H9 (cell line): ENCODE measurements at regions not wholly inside any gene's neighbourhood (a gene's known extent, or its start where the extent isn't known, plus 50 kb on each side); places are given as distances from the start of the nearest gene placed in this dataset.

ENCODE experiments used
- DNase-seq: peaks from one replicate; pipeline ENCODE4 v3.0.0-alpha.2; 2017
- H2AFZ ChIP-seq: one replicate; pipeline ENCODE4 v1.6.1; 2013; ENCODE audit warnings: mild to moderate bottlenecking, low read length, control low read depth, moderate library complexity
- H2AK5ac ChIP-seq: 2 replicates; pipeline ENCODE4 v1.6.1; 2013; ENCODE audit warnings: low read length, control low read depth, mixed read lengths; ENCODE audit not compliant: insufficient read length
- H2BK120ac ChIP-seq: one replicate; pipeline ENCODE4 v1.6.1; 2013; ENCODE audit warnings: low read depth, mild to moderate bottlenecking, low read length, control low read depth, inconsistent platforms; ENCODE audit not compliant: poor library complexity, severe bottlenecking
- H2BK12ac ChIP-seq: 2 replicates; pipeline ENCODE4 v1.6.1; 2013; ENCODE audit warnings: low read length, control low read depth, mixed read lengths, low read depth; ENCODE audit not compliant: insufficient read length
- H2BK15ac ChIP-seq: 2 replicates; pipeline ENCODE4 v1.6.1; 2013; ENCODE audit warnings: low read depth, low read length, control low read depth
- H2BK20ac ChIP-seq: one replicate; pipeline ENCODE4 v1.6.1; 2013; ENCODE audit warnings: low read depth, mild to moderate bottlenecking, low read length, control low read depth, inconsistent platforms; ENCODE audit not compliant: poor library complexity, severe bottlenecking
- H2BK5ac ChIP-seq: 2 replicates; pipeline ENCODE4 v1.6.1; 2013; ENCODE audit warnings: low read length, control low read depth, mixed read lengths; ENCODE audit not compliant: insufficient read length
- H3K14ac ChIP-seq: 2 replicates; pipeline ENCODE4 v1.6.1; 2013; ENCODE audit warnings: low read length, control low read depth; ENCODE audit not compliant: insufficient read depth
- H3K18ac ChIP-seq: 2 replicates; pipeline ENCODE4 v1.6.1; 2013; ENCODE audit warnings: low read depth, mild to moderate bottlenecking, mixed read lengths, low read length, control low read depth; ENCODE audit not compliant: insufficient read length
- H3K23ac ChIP-seq: 2 replicates; pipeline ENCODE4 v1.6.1; 2013; ENCODE audit warnings: low read length, control low read depth, mixed read lengths, low read depth; ENCODE audit not compliant: insufficient read length
- H3K23me2 ChIP-seq: 2 replicates; pipeline ENCODE4 v1.6.1; 2013; ENCODE audit warnings: low read depth, mild to moderate bottlenecking, mixed read lengths, low read length, control low read depth; ENCODE audit not compliant: insufficient read length, poor library complexity, severe bottlenecking
- H3K27ac ChIP-seq: 2 replicates; pipeline ENCODE4 v1.5.1; 2013; ENCODE audit warnings: low read length, control low read depth, mixed read lengths, low read depth; ENCODE audit not compliant: insufficient read length
- H3K27me3 ChIP-seq: 2 replicates; pipeline ENCODE4 v1.6.1; 2013; ENCODE audit warnings: low read length, control low read depth, inconsistent platforms; ENCODE audit not compliant: insufficient read depth
- H3K4ac ChIP-seq: 2 replicates; pipeline ENCODE4 v1.6.1; 2013; ENCODE audit warnings: low read depth, mild to moderate bottlenecking, control low read depth, inconsistent platforms, low read length, moderate library complexity
- H3K4me1 ChIP-seq: 2 replicates; pipeline ENCODE4 v1.6.1; 2013; ENCODE audit warnings: low read length, control low read depth, inconsistent platforms; ENCODE audit not compliant: insufficient read depth
- H3K4me2 ChIP-seq: 2 replicates; pipeline ENCODE4 v1.6.1; 2013; ENCODE audit warnings: low read length, control low read depth, mixed read lengths; ENCODE audit not compliant: insufficient read length, insufficient read depth
- H3K56ac ChIP-seq: 2 replicates; pipeline ENCODE4 v1.6.1; 2013; ENCODE audit warnings: low read depth, mild to moderate bottlenecking, mixed read lengths, low read length, control low read depth; ENCODE audit not compliant: insufficient read length
- H3K79me1 ChIP-seq: 2 replicates; pipeline ENCODE4 v1.6.1; 2013; ENCODE audit warnings: low read depth, mild to moderate bottlenecking, moderate library complexity, low read length, control low read depth, inconsistent platforms; ENCODE audit not compliant: insufficient read depth, poor library complexity, severe bottlenecking
- H3K79me2 ChIP-seq: 2 replicates; pipeline ENCODE4 v1.6.1; 2013; ENCODE audit warnings: low read length, control low read depth, inconsistent platforms; ENCODE audit not compliant: insufficient read depth
- H3K9ac ChIP-seq: 2 replicates; pipeline ENCODE4 v1.6.1; 2013; ENCODE audit warnings: low read length, control low read depth, mixed read lengths; ENCODE audit not compliant: insufficient read length; ENCODE audit errors: extremely low read depth
- H3K9me3 ChIP-seq: one replicate; pipeline ENCODE4 v1.6.1; 2013; ENCODE audit warnings: low read depth, low read length, inconsistent platforms; ENCODE audit not compliant: control insufficient read depth
- H3T11ph ChIP-seq: one replicate; pipeline ENCODE4 v1.6.1; 2013; ENCODE audit warnings: mild to moderate bottlenecking, low read length, control low read depth, inconsistent platforms
- H4K20me1 ChIP-seq: one replicate; pipeline ENCODE4 v1.6.1; 2013; ENCODE audit not compliant: control insufficient read depth, insufficient read length, insufficient read depth
- H4K5ac ChIP-seq: 2 replicates; pipeline ENCODE4 v1.6.1; 2013; ENCODE audit warnings: low read depth, mild to moderate bottlenecking, mixed read lengths, low read length, control low read depth; ENCODE audit not compliant: insufficient read length
- H4K8ac ChIP-seq: replicated peaks from 2 replicates; pipeline ENCODE4 v1.6.1; 2013; ENCODE audit warnings: low read length, control low read depth, mixed read lengths, low read depth; ENCODE audit not compliant: insufficient read length
- H4K91ac ChIP-seq: 2 replicates; pipeline ENCODE4 v1.6.1; 2013; ENCODE audit warnings: low read depth, mild to moderate bottlenecking, moderate library complexity, mixed read lengths, low read length, control low read depth; ENCODE audit not compliant: insufficient read length
- H3K27ac Mint-ChIP-seq, 3 experiments: 2 replicates in 2 of 3; 3 replicates in 1 of 3; pipeline ENCODE4 v1.8.0; 2020 to 2021; ENCODE audit warnings: mixed read lengths in 3 of 3, mild to moderate bottlenecking in 1 of 3, moderate library complexity in 1 of 3
- H3K27me3 Mint-ChIP-seq: 2 replicates; pipeline ENCODE4 v1.8.0; 2021; ENCODE audit warnings: low read depth, mild to moderate bottlenecking, moderate library complexity, mixed read lengths
- H3K36me3 Mint-ChIP-seq, 3 experiments: 2 replicates in 2 of 3; 3 replicates in 1 of 3; pipeline ENCODE4 v1.8.0; 2020 to 2021; ENCODE audit warnings: low read depth in 3 of 3, mixed read lengths in 3 of 3; ENCODE audit not compliant: insufficient read depth in 1 of 3
- H3K4me1 Mint-ChIP-seq, 2 experiments: 2 replicates each; pipeline ENCODE4 v1.8.0; 2020; ENCODE audit warnings: mixed read lengths in 2 of 2
- H3K4me3 Mint-ChIP-seq, 2 experiments: 2 replicates in 1 of 2; 3 replicates in 1 of 2; pipeline ENCODE4 v1.8.0; 2020 to 2021; ENCODE audit warnings: mild to moderate bottlenecking in 2 of 2, mixed read lengths in 2 of 2, moderate library complexity in 1 of 2
- H3K9me3 Mint-ChIP-seq, 2 experiments: 2 replicates in 1 of 2; 3 replicates in 1 of 2; pipeline ENCODE4 v1.8.0; 2020; ENCODE audit warnings: mild to moderate bottlenecking in 2 of 2, mixed read lengths in 2 of 2, moderate library complexity in 1 of 2
- WGBS: extraction: QIAGEN DNeasy Blood & Tissue Kit; methylation state at CpG from one replicate; pipeline ENCODE4 v1.1.7; 2013; ENCODE audit warnings: missing lambda C conversion rate, low lambda C conversion rate, mixed read lengths; ENCODE audit not compliant: insufficient read length; ENCODE audit errors: extremely low coverage; 5-methylcytosine and 5-hydroxymethylcytosine counted together
- TF ChIP-seq, protein P1 (sequence below): fragments of 200-600 bp; sonication (generic); conservative IDR thresholded peaks from 3 replicates; pipeline ENCODE4 v1.8.0; 2021; ENCODE audit warnings: antibody characterized with exemption, mild to moderate bottlenecking

GRCh38 chr3:141434255-141434654 is 52.6 kb upstream of the RASA2 start:
- Mint-ChIP-seq H3K4me3 (no peak overlapping the region), H3K4me1 (peaks cover 3 to 5% of the 10 kb centered on the region in 2 experiments), H3K27me3 (no peaks in the 10 kb centered on the region), H3K27ac (no peak overlapping the region), H3K36me3 (no peaks in the 10 kb centered on the region), H3K9me3 (no peaks in the 10 kb centered on the region)
- Histone ChIP-seq H3K27ac (no peak overlapping the region), H3K56ac (no peak overlapping the region), H3K9me3 (no peaks in the 10 kb centered on the region), H4K20me1 (no peaks in the 10 kb centered on the region), H4K8ac (no peak overlapping the region), H2BK120ac (no peak overlapping the region), H3K27me3 (no peaks in the 10 kb centered on the region), H2AK5ac (no peak overlapping the region), H2BK5ac (no peak overlapping the region), H3K79me2 (no peaks in the 10 kb centered on the region), H3T11ph (no peak overlapping the region), H2BK15ac (no peak overlapping the region), H2BK12ac (no peak overlapping the region), H3K4me1 (no peaks in the 10 kb centered on the region), H2BK20ac (no peak overlapping the region), H3K4ac (no peak overlapping the region), H4K91ac (no peak overlapping the region), H3K9ac (no peak overlapping the region), H3K23me2 (no peaks in the 10 kb centered on the region), H4K5ac (no peak overlapping the region), H2AFZ (no peak overlapping the region), H3K79me1 (no peaks in the 10 kb centered on the region), H3K14ac (no peak overlapping the region), H3K18ac (no peak overlapping the region), H3K4me2 (no peak overlapping the region), H3K23ac (no peak overlapping the region)
- WGBS: no CpG with 5 or more reads among the region's 2 CpGs
- TF ChIP-seq, protein P1, sequence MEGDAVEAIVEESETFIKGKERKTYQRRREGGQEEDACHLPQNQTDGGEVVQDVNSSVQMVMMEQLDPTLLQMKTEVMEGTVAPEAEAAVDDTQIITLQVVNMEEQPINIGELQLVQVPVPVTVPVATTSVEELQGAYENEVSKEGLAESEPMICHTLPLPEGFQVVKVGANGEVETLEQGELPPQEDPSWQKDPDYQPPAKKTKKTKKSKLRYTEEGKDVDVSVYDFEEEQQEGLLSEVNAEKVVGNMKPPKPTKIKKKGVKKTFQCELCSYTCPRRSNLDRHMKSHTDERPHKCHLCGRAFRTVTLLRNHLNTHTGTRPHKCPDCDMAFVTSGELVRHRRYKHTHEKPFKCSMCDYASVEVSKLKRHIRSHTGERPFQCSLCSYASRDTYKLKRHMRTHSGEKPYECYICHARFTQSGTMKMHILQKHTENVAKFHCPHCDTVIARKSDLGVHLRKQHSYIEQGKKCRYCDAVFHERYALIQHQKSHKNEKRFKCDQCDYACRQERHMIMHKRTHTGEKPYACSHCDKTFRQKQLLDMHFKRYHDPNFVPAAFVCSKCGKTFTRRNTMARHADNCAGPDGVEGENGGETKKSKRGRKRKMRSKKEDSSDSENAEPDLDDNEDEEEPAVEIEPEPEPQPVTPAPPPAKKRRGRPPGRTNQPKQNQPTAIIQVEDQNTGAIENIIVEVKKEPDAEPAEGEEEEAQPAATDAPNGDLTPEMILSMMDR: no peak
- no peak for DNase-seq
